T-helper 2 cell treated with Interferon-gamma antibody and Interleukin-4, amounts not matched to agents 5 μg/mL and 100 μg/mL, for 36 hours (primary cell): ENCODE measurements at regions not wholly inside any gene's neighbourhood (a gene's known extent, or its start where the extent isn't known, plus 50 kb on each side); places are given as distances from the start of the nearest gene placed in this dataset.

Experiments
- DNase-seq: peaks from one replicate; pipeline ENCODE4 v3.0.0; 2021; ENCODE audit warnings: low spot score
- H3K27ac Mint-ChIP-seq: one replicate; pipeline ENCODE4 v1.8.0; 2021; ENCODE audit warnings: mild to moderate bottlenecking, mixed read lengths
- H3K27me3 Mint-ChIP-seq: one replicate; pipeline ENCODE4 v1.8.0; 2021; ENCODE audit warnings: low read depth, mixed read lengths
- H3K36me3 Mint-ChIP-seq: one replicate; pipeline ENCODE4 v1.8.0; 2021; ENCODE audit warnings: low read depth, mixed read lengths
- H3K4me1 Mint-ChIP-seq: one replicate; pipeline ENCODE4 v1.8.0; 2021; ENCODE audit warnings: low read depth, mixed read lengths
- H3K4me3 Mint-ChIP-seq: one replicate; pipeline ENCODE4 v1.8.0; 2022; ENCODE audit warnings: mild to moderate bottlenecking, moderate library complexity, mixed read lengths
- H3K9me3 Mint-ChIP-seq: one replicate; pipeline ENCODE4 v1.8.0; 2021; ENCODE audit warnings: mixed read lengths

GRCh38 chr2:120829633-120830025 lies 94.0 kb downstream of the GLI2 start:
- Mint-ChIP-seq H3K36me3 (no peaks in the 10 kb centered on the region), H3K4me1 (no peaks in the 10 kb centered on the region), H3K9me3 (no peaks in the 10 kb centered on the region), H3K4me3 (no peak overlapping the region), H3K27ac (no peak overlapping the region), H3K27me3 (no peaks in the 10 kb centered on the region)
- no peak for DNase-seq

- H3K4me1 Mint-ChIP-seq: no peaks in the 10 kb centered on the region
- no peaks in the 10 kb centered on the region for H3K36me3 Mint-ChIP-seq
- H3K9me3 Mint-ChIP-seq: no peaks in the 10 kb centered on the region
- H3K27ac Mint-ChIP-seq: no peak overlapping the region
- DNase-seq: no peak
- H3K27me3 Mint-ChIP-seq: no peaks in the 10 kb centered on the region
- H3K4me3 Mint-ChIP-seq: no peak overlapping the region
Measured at GRCh38 chr2:120830096-120830830, 94.6 kb downstream of the GLI2 start.

DNA sequence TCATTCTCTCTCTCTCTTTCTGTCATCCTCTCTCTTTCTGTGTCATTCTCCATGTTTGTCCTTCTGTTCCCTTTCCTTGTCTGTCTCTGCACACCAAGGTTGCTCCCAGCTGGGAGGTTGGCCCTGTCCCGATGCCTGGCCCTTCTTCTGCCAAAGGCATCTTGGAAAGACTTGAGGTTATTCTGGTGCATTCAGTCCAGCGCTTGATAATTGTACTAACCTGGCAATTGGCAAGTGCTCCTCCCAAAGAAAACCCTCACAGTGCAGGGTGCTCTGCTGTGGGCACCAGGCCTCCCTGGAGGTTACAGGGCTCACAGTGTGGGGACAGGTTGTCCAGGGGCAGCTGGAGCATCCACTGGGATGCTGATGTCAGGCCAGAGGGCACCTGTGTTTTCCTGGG lies 95.4 kb downstream of the GLI2 start:
- no peaks in the 10 kb centered on the region for H3K36me3 Mint-ChIP-seq
- H3K9me3 Mint-ChIP-seq: no peaks in the 10 kb centered on the region
- DNase-seq: no peak
- no peaks in the 10 kb centered on the region for H3K27me3 Mint-ChIP-seq
- no peaks in the 10 kb centered on the region for H3K4me1 Mint-ChIP-seq
- no peak overlapping the region for H3K27ac Mint-ChIP-seq
- no peak overlapping the region for H3K4me3 Mint-ChIP-seq

DNA sequence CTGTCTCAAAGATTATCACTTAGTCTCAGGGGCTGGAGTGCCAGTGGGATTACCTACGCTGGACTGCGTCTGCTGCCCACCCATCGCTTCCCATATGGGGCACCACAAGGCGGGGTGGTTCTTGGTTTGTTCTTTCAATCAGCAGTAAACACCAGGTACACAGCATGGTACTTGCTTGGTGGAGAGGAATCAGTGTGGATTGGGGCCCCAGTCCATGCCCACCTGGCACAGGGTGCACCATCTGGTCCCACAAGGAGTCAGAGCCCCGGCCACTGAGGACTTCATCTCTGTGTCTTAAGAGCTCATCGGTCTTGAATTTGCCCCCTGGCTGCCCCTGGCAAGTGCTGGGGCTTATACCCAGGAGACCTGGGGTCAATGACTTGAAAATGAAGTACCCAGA lies 96.2 kb downstream of the GLI2 start:
- H3K27me3 Mint-ChIP-seq: no peaks in the 10 kb centered on the region
- H3K36me3 Mint-ChIP-seq: no peaks in the 10 kb centered on the region
- no peak overlapping the region for H3K4me3 Mint-ChIP-seq
- DNase-seq: no peak
- H3K4me1 Mint-ChIP-seq: no peaks in the 10 kb centered on the region
- no peaks in the 10 kb centered on the region for H3K9me3 Mint-ChIP-seq
- no peak overlapping the region for H3K27ac Mint-ChIP-seq

GRCh38 chr2:120832296-120833070 lies 96.8 kb downstream of the GLI2 start:
- Mint-ChIP-seq H3K9me3 (no peaks in the 10 kb centered on the region), H3K4me3 (no peak overlapping the region), H3K27ac (no peak overlapping the region), H3K4me1 (no peaks in the 10 kb centered on the region), H3K36me3 (no peaks in the 10 kb centered on the region), H3K27me3 (no peaks in the 10 kb centered on the region)
- no peak for DNase-seq

DNA sequence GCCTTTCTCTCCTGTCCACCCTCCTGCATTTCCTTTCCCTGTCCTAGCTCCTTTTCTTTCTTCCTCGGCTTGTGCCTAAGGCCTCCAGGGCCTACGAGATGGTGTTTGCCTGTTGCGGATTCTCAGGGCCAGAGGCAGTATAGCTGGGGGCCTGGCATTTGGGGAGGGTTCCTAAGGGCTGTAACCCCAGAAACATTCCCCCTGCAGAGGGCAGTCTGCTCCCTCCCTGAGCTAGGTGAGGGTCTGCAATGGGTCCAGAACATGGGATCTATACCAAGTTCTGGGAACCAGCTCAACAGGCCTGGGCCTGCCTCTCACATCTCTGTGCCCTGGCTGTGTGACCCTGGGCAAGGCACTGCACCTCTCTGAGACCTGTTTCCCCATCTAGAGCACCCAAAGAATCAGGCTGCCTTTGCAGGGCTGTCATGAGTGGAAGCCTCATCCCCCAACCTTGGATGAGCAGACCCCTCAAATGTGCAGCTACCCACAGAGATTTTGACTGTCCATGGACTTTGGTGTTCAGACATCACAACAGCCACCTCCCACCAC lies 97.5 kb downstream of the GLI2 start:
- H3K27me3 Mint-ChIP-seq: peaks cover under 1% of the 10 kb centered on the region
- DNase-seq: no peak
- H3K27ac Mint-ChIP-seq: no peak overlapping the region
- H3K9me3 Mint-ChIP-seq: no peaks in the 10 kb centered on the region
- H3K4me3 Mint-ChIP-seq: no peak overlapping the region
- no peaks in the 10 kb centered on the region for H3K4me1 Mint-ChIP-seq
- H3K36me3 Mint-ChIP-seq: no peaks in the 10 kb centered on the region

DNA sequence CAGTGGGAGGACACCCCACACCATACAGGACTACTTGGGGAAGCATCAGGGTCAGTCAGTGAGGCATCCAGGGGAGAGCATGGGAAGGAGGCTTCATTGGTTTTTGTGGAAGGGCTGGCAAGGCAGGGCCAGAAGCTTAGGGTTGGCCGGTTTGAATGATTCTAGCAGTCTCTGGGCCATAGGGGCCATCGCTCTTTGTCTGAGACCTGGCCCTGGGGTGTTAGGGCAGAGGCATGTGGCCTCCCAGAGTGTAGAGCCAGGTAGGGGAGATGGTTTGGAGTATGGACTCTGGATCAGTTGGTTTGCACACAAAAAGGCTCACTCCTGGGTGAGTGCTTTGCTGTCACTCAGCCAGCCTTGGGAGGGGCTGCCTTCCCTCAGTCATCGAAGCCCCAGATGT lies 98.5 kb downstream of the GLI2 start:
- no peak for DNase-seq
- no peak overlapping the region for H3K4me3 Mint-ChIP-seq
- H3K27ac Mint-ChIP-seq: no peak overlapping the region
- H3K4me1 Mint-ChIP-seq: no peaks in the 10 kb centered on the region
- no peaks in the 10 kb centered on the region for H3K36me3 Mint-ChIP-seq
- H3K27me3 Mint-ChIP-seq: peaks cover 2% of the 10 kb centered on the region
- H3K9me3 Mint-ChIP-seq: no peaks in the 10 kb centered on the region

GRCh38 chr2:120836281-120836680 lies 100.6 kb downstream of the GLI2 start:
- no peaks in the 10 kb centered on the region for H3K9me3 Mint-ChIP-seq
- H3K27me3 Mint-ChIP-seq: peaks cover 2% of the 10 kb centered on the region
- DNase-seq: no peak
- H3K27ac Mint-ChIP-seq: no peak overlapping the region
- no peaks in the 10 kb centered on the region for H3K36me3 Mint-ChIP-seq
- no peak overlapping the region for H3K4me3 Mint-ChIP-seq
- no peaks in the 10 kb centered on the region for H3K4me1 Mint-ChIP-seq

- H3K27me3 Mint-ChIP-seq: peaks cover 4% of the 10 kb centered on the region
- H3K27ac Mint-ChIP-seq: no peak overlapping the region
- H3K36me3 Mint-ChIP-seq: no peaks in the 10 kb centered on the region
- no peaks in the 10 kb centered on the region for H3K4me1 Mint-ChIP-seq
- DNase-seq: no peak
- no peaks in the 10 kb centered on the region for H3K9me3 Mint-ChIP-seq
- no peak overlapping the region for H3K4me3 Mint-ChIP-seq
Measured at GRCh38 chr2:120840795-120841487, 105.3 kb downstream of the GLI2 start.

GRCh38 chr2:120842456-120843439 lies 107.1 kb downstream of the GLI2 start:
- no peak for DNase-seq
- Mint-ChIP-seq H3K4me1 (no peaks in the 10 kb centered on the region), H3K27me3 (peaks cover 4% of the 10 kb centered on the region), H3K9me3 (no peaks in the 10 kb centered on the region), H3K36me3 (no peaks in the 10 kb centered on the region), H3K4me3 (no peak overlapping the region), H3K27ac (no peak overlapping the region)

GRCh38 chr2:120844070-120844738 lies 108.5 kb downstream of the GLI2 start:
- no peak overlapping the region for H3K4me3 Mint-ChIP-seq
- no peaks in the 10 kb centered on the region for H3K9me3 Mint-ChIP-seq
- no peak overlapping the region for H3K27ac Mint-ChIP-seq
- no peak for DNase-seq
- H3K27me3 Mint-ChIP-seq: peaks cover 2% of the 10 kb centered on the region
- H3K36me3 Mint-ChIP-seq: no peaks in the 10 kb centered on the region
- H3K4me1 Mint-ChIP-seq: no peaks in the 10 kb centered on the region

GRCh38 chr2:120845277-120845676 lies 109.6 kb downstream of the GLI2 start:
- no peak for DNase-seq
- Mint-ChIP-seq H3K9me3 (no peaks in the 10 kb centered on the region), H3K4me1 (no peaks in the 10 kb centered on the region), H3K4me3 (no peak overlapping the region), H3K27me3 (peaks cover 2% of the 10 kb centered on the region), H3K27ac (no peak overlapping the region), H3K36me3 (no peaks in the 10 kb centered on the region)
